Inflammatory macrophage treated with lipopolysaccharide for 1 hour (primary cell): ENCODE measurements at regions not wholly inside any gene's neighbourhood (a gene's known extent, or its start where the extent isn't known, plus 50 kb on each side); places are given as distances from the start of the nearest gene placed in this dataset.
A peak's percentile ranks its signal among the peaks of the same experiment; 100 is the strongest.

ENCODE experiments used
- DNase-seq, 2 donors: peaks; one replicate each; pipeline ENCODE4 v3.0.0-alpha.2; 2020 to 2022

DNA sequence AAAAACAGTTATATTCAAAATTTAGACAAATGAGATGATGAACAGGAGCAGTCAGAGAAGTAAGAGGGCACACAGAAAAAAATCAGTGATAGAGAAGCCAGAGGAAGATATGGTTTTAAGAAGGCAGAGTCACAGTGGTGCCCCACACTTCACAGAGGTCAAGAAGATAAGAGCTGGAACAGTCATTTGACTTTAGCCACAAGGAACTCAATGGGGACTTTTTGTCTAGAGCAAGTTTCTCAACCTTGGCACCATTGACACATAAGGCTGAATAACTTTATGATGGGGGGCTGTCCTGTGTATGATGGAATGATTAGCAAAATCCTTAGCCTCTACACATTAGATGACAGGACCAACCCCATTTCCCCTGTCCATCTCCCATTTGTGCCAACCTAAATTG, 172.8 kb upstream of the PLEKHG7 start:
- DNase-seq, result no peak

DNA sequence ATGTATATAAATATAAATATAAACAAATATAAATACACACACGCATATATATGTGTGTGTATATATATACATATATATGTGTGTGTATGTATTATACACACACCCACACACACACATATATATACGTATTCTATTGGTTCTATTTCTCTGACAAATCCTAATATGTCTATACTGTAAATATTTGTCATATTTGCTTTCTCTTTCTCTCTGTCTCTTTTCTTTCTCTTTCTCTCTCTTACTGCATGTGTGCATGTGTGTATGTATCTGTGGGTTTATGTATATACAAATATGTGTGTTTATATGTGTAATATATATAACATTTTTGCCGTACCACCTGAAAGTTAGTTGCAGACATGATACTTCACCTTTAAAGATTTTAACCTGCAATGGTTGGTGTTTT, 174.2 kb upstream of the PLEKHG7 start:
- no peak for DNase-seq

DNA sequence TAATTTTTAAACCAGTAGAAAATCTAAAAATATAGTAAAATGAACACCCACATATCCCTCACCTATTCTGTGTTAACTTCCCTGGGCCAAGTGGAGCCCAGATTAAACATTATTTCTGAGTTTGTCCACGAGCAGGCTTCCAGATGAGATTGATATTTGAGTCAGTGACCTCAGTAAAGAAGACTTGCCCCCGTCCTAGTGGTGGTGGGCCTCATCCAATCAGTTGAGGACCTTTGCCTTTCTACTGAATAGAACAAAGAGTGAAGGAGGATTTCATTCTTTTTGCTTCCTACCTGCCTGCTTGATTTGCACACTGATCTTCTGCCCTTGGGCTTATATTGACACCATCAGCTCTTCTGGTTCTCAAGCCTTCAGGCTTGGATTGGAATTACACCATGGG, 174.7 kb upstream of the PLEKHG7 start:
- DNase-seq, result no peak

DNA sequence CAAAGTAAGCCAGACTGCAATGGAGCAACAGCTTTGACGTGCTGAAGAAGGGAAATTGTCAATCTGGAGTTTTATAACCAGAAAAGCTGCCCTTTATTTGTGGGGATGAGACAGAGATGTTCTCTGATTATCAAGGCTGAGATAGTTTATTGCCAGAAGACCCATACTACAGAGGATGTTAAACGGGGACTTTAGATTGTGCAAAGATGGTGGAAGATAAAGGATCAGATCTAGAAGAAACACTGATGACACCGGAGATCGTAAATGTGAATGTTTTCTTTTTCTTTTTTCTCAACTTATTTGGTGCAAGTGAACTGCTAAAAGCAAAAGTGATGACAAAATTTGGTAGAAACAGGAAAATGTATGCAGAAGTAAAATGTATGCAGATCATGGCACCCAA, 178.3 kb upstream of the PLEKHG7 start:
- no peak for DNase-seq

DNA sequence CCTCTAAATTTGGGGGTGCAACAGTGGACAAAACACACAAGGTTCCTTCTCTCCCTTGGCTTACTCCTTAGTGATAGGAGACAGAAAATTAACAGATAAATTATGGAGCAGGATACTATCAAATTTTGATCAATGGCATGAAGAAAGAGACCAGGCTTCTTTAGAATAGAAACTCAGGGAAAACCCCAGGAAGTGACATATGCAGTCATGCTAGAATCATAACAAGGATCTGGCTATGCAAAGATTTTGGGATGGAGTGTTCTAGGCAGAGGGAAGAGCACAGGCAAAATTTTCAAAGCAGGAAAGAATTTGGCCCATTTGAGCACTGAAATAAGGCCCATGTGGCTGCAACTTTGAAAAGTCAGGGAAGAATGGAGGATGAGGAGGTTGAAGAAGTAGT, 182.3 kb upstream of the PLEKHG7 start:
- DNase-seq, result no peak

DNA sequence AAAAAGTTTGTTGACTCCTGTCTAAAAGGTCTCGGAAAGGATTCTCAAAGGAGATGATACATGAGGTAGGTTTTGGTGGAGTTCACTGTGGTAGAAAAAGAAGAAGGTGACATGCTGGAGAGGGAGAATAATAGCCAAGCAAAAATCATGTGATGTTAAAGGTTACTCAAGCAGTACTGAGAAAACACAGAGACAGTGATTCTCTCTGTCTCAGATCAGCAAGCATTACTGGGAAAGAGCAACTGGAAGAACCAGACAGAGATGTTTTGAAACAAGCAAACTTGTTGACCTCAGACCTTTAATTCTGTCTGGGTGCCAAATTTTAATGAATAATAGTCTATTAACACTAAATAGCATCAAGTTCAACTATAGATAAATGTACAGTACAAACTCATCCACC, 183.5 kb upstream of the PLEKHG7 start:
- no peak for DNase-seq

DNA sequence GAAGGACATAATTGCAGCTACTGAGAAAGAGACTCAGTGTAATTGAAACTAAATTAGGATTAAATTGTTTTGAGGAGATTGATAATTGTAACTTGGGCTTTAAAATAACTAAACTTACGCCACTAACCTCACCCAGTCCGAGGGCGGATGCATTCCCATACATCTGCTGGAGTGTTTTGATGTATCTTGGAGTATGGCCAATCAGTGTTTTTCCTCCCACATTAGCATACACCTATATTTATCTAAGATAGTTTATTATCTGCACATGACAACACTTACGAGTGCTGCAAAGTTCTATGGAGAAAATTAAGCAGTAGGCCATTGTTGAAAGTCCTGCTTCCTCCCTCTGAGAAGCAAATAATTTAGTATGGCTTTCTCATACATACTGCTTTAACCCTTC, 184.7 kb upstream of the PLEKHG7 start:
- DNase-seq, result no peak

DNA sequence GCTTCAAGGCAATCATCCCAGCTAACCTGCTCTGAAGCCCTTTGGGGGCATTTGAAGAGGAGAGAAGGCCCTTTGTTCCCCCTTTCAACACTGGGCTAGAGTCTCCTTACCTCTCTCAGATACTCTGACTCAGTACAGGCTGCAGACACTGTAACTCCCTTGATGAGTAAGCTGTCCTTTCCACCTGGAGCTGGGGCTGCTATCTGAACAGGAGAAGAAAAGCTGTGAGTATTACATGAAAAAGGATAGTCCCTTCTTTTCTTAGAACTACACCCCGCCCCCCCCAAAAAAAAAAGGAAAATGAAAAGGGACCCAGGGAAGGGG, 186.6 kb upstream of the PLEKHG7 start:
- DNase-seq, result no peak

DNA sequence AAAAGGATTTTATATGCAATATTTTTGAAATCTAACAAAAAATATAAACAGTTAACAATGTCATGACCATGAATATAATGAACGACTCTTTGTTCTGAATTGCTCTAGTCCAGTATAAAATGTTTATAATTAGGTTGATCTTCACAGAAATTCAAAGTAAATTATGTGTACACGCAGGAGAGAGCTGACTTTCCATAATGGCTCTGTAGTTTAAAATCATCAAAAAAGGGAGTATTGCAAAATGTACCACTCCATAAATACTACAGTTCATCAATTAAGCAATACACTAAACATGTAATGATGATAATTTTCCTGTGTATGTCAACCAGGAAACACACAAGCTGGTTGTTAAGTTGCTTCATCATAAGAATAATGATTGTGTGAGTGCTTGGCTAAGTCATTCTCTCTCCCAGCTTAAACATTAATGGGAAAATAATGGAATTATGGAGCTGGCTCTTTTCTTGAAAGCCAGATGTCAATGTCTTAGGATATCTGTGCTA, 189.5 kb upstream of the PLEKHG7 start:
- peak; percentile 35 to 53 for DNase-seq

DNA sequence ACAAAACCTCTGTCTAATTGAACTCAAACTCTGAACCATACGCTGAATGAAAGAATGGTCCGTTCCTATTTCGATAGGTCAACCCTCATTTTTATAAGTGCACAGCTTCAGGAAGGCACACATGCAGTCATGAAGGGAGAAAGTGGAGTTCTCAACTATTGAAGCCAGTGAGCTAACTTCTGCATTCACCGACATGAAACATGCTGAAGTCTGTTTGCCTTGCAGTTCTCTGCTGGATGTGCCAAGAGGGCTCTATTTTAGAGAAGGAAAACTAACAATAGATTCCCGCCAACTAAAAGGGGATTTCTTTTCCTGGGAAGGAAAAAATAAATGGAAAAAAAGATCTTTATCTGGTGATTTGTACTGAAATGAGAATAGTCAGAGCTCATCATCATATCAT, 191.0 kb upstream of the PLEKHG7 start:
- peak; percentile 45 to 62 for DNase-seq

DNA sequence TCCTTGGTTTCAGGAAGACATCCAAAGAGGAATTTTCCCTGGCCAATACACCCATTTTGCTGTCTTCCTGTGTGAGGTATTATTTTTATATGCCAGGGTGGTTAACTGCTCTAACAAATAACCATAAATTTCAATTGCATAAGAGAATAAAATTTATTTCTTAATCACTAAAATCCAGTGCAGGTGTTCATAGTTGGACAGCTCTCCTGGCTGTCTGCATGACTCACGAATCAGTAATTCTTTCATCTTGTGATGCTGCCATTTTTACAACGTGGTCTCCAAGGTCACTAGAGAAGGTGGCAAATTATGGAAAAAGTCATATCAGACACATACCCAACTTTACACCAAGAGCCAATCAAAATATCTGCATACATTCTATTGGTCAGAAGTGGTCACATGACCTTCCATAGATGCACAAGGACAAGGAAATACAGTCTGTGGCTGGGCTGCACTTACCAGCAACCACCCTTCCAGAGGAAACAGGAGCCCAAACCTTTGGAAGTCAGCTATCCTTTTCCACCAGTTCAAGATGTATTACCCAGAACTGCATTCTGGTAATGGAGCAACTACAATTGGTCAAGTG, 193.5 kb upstream of the PLEKHG7 start:
- no peak for DNase-seq

DNA sequence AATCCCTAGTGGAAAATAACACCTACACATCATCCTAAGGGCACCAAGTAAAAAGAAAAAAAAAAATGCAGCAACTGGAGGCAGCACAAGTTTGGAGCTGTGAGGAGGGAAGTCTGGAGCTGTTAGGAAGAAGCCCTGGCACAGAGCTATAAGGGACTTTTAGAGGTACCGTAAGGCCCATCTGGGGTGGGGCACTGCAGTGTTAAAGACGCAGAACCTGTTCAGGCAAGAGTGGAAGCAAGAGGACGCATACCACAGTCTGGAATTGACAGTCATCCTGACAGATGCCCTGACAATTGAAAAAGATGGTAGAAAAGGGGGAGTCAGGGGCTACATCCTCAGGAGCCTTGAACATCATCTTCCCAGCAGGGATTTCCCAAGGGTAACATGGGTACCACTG, 195.9 kb upstream of the PLEKHG7 start:
- no peak for DNase-seq

DNA sequence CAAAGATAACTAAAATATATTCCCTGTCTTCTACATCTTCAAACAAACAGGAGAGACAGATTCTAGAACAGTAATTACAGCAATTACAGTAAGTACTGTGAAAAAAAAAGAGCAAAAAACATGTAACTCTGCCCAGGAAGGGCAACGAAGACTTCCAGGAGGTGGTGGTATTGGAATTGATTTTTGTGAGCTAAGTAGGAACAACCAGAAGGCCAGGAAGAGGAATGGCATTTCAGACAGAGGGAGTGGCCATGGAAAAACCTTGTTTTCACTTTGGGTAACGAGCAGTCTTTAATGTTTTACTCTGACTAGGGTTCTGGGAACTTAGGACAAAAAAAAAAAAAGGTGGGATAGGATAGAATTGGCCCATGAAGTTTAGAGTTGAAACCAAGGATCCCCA, 196.3 kb upstream of the PLEKHG7 start:
- no peak for DNase-seq

DNA sequence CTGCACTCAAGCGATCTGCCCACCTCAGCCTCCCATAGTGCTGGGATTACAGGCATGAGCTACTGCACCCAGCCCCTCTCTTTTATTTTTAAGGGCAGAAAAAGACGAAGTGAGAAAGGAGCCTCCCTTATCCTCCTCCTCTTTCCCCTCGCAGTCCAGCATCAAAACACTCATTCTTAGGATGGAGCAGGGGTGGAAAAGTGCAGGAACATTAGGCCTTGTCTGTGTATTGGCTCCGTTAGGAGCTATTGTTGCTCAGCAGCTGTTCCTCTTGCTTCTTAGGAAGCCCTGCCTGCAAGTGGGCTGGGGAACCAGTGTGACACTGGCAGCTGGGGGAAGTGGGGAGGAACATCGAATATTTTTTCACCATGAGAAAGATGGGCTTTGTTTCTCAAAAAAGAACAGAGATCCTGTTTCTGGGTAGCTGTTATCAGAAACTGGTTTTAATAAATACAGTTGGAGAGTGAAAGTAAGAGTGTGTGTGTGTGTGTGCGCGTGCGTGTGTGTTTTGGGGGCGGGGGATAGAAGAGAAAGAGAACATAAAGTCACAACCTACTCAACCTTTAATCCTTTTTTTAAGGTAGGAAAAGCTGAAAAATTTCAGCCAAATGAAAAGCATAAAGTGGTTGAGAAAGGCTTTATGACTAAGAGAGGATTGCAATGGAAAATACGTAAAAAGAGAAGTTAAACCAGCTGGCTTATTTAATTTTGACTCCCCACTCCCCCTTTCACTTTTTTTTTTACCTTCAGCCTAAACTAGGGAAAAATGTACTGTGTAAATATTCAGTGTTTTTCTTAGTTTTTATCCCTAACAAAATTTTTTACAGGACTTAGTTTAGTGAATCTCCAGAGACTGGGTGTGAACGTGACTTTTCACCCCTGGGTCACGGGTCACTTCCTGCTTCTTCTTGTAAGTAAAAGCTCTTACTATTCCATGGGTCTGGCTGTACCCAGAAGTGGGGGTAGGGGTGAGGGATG, 197.2 kb upstream of the PLEKHG7 start:
- DNase-seq, result peak; percentile 71 to 76

DNA sequence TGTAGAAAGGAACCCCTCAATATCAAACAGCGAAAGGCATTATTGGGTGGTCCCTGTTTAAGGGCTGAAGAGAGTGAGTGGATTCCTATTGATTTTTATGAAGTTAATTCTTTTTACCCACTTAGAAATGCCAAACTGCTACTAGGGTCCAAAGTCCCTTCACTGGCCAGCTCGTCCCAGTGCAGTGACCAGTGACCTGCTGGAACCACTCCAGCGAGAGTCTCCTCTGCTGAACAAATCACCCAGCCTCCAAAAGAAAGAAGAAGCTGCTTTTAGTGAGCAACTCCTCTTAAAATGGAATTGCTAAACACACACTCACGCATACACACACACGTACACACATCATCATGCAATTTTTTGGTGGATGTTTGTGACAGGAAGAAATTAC, 198.2 kb upstream of the PLEKHG7 start:
- DNase-seq, result peak; percentile 60 to 83

DNA sequence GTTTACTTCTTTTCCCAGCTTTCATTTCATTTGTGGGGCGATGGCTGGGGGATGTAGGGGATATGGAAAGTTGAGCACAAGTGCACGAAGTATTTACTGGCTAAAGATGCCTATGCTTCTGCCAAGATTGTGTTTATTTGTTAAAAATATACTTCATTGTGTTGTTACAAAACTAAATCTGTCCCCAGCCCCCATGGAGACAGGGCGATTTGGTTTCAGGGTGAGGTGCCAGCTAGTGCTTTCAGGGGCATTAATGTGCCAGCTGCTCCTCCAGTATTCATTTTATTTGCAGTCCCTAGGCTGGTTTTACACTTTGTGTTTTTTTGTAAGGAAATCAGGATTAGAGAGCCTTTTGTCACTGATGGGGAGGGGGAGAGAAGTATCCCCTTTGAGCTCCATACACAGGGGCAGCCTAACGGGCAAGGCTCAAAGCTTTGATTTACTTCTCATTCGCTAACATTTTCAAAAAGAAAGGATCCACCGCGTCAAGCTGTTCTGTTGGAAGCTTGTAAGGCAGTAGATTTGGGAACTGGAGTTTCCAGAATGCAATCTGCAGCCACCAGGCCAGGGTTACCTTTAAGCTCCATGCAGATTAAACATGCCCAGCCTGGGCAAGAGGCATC, 198.7 kb upstream of the PLEKHG7 start:
- DNase-seq, result no peak

DNA sequence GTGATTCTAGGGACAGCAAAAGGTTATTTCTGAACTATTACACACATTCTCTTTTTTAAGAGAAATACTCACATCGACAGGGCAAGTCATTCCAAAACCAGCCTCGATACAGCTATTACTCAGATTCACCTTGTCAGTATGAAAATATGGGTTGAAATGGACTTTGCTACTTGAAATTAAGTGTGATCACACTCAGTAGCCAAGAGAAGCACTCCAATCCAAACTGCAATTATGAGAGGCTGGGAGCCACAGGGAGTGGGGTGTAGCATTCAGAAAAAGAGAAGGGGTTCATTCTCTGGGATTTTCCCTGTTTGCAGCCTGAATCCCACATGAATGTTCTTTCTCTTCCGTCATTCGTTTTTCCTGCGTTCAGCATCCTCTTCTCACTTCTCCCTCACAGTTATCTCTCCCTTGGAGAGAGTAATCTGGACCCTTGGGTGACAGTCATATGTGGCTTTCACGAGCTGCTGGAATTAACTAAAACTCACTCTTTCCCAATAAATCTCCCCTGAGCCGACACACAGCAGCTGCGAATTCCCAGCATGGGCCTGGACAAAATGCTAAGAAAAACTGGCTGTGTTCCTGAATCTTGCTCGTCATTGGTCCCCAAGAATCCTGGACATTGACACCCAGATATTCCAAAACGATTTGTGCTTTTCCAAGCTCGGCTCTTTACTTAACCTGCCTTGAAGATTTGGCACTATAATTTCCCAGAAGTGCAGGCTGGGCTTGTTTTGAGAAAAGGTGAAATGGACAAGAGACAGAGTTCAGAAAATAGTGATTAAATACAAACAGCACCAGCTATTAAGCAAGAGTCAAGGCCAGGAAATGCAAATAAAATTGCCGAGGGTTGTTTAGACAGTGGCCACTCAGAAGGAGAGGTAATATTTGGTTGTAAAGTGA, 199.5 kb upstream of the PLEKHG7 start:
- peak in 1 of 2 donors; percentile 81 for DNase-seq

DNA sequence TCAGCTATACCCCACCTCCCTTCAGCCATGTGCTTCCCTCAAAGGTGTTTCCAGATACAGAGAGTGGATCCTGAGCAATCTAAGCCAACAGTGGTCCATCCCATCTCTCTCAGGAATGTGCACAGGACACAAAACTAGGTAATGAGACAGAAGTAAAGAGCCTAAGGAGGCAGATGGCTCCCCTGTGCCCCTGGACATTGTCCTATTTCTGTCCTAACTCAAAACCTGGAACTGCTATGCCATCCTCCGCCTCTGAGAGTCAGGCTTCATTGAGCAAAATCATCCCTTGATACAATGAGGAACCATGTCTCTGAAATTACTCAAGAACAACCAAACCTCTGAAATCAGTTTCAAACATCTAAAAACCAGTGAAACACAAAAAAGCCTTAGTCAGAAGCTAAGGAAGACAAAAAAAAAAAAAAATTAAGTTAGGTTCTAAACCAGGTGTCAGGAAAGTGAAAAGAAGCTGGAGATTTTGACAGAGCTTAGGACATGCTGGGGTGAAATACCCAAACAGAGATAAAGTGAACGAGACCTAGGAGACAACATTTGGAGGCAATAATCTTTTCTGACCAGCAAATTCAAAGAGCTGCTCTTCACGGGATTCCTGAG, 200.3 kb upstream of the PLEKHG7 start:
- DNase-seq, result peak; percentile 68 to 90

DNA sequence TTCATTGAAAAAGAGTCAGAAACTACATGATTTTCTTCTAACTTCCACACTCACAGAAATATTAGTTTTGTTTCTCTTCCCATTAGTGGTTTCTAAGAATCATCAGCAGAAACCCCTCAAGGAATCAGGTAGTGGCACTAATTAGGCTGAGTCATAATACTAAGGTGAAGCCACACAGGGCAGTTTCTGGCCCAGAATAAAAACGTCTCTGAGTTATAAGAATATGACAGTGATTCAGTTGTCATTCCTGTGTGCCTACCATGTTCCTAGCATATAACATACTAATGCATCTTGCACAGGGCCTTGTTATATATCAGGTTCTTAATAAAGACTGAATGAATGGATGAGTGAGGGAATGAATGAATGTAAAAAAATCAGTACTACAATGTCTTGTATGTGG, 206.0 kb upstream of the PLEKHG7 start:
- no peak for DNase-seq

DNA sequence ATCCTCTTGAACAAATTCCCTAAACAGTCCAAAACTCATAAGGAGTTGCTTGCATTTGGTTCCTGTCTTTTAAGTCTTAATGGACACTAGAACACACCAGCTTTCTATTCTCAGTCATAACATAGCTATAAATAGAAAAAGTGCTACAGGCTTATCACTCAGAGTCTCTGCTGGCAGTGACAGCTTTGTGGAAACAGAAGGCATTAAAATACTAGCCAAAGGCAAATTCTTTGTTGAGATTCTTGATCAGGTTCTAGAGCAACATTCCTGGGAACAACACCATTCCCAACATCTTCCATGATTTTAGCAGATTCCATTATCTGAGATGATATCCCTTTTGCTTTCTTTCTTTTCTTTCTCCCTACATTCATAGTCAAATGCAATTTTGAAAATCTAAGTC, 207.7 kb upstream of the PLEKHG7 start:
- DNase-seq, result no peak

DNA sequence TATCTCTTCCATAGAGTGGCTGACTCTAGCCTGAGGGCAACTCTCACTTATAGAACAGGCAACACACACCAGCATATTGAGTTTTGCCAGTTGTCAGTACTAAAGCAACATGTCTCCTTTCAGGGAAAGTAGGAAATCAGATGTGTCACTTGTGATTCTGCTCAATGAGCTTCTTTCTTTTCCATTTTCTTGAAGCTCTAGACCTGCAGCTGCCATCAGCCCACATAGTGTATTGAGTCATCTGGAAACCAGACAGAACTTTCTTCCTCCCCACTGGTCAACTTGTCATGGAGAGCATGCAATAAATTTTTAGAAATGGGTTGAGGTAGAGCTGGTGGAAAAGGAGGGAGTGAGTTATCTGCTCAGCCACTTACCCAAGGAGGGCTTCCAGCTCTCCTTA, 209.0 kb upstream of the PLEKHG7 start:
- DNase-seq, result peak in 1 of 2 donors; percentile 83

DNA sequence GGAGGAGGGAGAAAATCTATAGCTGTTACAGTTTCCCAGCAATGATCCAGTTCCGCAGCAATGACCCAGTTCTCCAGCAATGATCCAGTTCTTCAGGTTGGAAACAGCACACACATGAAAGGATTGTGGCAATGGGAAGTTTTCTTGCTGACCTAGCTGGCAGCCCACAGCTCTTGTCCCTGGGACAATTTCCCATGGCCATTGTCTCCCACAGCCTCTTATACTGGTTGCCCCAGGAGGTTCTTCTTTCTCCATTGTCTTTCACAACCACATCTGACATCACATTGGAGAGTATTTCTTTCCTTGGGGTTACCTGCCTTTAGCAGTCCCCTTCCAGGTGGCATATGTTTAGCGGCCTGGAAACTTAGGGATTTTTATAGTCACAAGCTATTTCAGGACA, 209.8 kb upstream of the PLEKHG7 start:
- DNase-seq, result peak in 1 of 2 donors; percentile 78
